T-helper 9 cell (primary cell): ENCODE measurements at regions not wholly inside any gene's neighbourhood (a gene's known extent, or its start where the extent isn't known, plus 50 kb on each side); places are given as distances from the start of the nearest gene placed in this dataset.
"Not testable (repeated sequence)": the region's sequence is repeated elsewhere in the genome, so short reads cannot be mapped to it uniquely, and the experiment has no call there.

Source experiments
- DNase-seq: peaks from one replicate; pipeline ENCODE4 v3.0.0-alpha.2; 2020

GRCh38 chr4:123501733-123502132, 105.1 kb downstream of the SPRY1 start:
- no peak for DNase-seq

- no peak for DNase-seq
Observed at GRCh38 chr4:123503698-123504363, 107.2 kb downstream of the SPRY1 start.

GRCh38 chr4:123505095-123506010, 108.8 kb downstream of the SPRY1 start:
- DNase-seq: no peak

- no peak for DNase-seq
Observed at GRCh38 chr4:123506011-123506695, 109.6 kb downstream of the SPRY1 start.

- no peak for DNase-seq
Observed at GRCh38 chr4:123507376-123507775, 110.8 kb downstream of the SPRY1 start.

- DNase-seq: no peak
Observed at GRCh38 chr4:123510221-123510620, 113.6 kb downstream of the SPRY1 start.

- no peak for DNase-seq
Observed at GRCh38 chr4:123510659-123511058, 114.1 kb downstream of the SPRY1 start.

- no peak for DNase-seq
Observed at GRCh38 chr4:123516576-123516975, 120.0 kb downstream of the SPRY1 start.

GRCh38 chr4:123517176-123517575, 120.6 kb downstream of the SPRY1 start:
- DNase-seq: no peak

GRCh38 chr4:123517971-123518370, 121.4 kb downstream of the SPRY1 start:
- DNase-seq: no peak

GRCh38 chr4:123520325-123520724, 123.7 kb downstream of the SPRY1 start:
- DNase-seq: no peak

GRCh38 chr4:123522081-123522480, 125.5 kb downstream of the SPRY1 start:
- no peak for DNase-seq

GRCh38 chr4:123522646-123523045, 126.1 kb downstream of the SPRY1 start:
- DNase-seq: no peak

- no peak for DNase-seq
Observed at GRCh38 chr4:123524958-123525628, 128.5 kb downstream of the SPRY1 start.

- DNase-seq: no peak
Observed at GRCh38 chr4:123526511-123526910, 129.9 kb downstream of the SPRY1 start.

GRCh38 chr4:123528501-123529277, 132.1 kb downstream of the SPRY1 start:
- DNase-seq: no peak

- DNase-seq: no peak
Observed at GRCh38 chr4:123529278-123529568, 132.6 kb downstream of the SPRY1 start.

GRCh38 chr4:123530357-123530756, 133.8 kb downstream of the SPRY1 start:
- no peak for DNase-seq

GRCh38 chr4:123535037-123535748, 138.6 kb downstream of the SPRY1 start:
- no peak for DNase-seq

- no peak for DNase-seq
Observed at GRCh38 chr4:123536225-123536624, 139.6 kb downstream of the SPRY1 start.

GRCh38 chr4:123537906-123538402, 141.4 kb downstream of the SPRY1 start:
- not testable (repeated sequence) for DNase-seq
